B cell (primary cell): ENCODE measurements at regions not wholly inside any gene's neighbourhood (a gene's known extent, or its start where the extent isn't known, plus 50 kb on each side); places are given as distances from the start of the nearest gene placed in this dataset.

Experiments
- ATAC-seq: fragments of 200-7000 bp; cut with Tn5 transposase; one replicate; pipeline ENCODE4 v1.10.0; 2021; ENCODE audit warnings: low read depth, mild to moderate bottlenecking, moderate number of reproducible peaks, moderate library complexity
- CTCF ChIA-PET: fragments of 350-600 bp; sonication (Branson Sonifier 250); formaldehyde crosslinking; loops from one replicate; lab custom pipeline; 2021; ENCODE audit warnings: antibody characterized with exemption, inconsistent platforms; lab: Charles Lee
- POLR2A ChIA-PET: fragments of 350-600 bp; sonication (Branson Sonifier 250); formaldehyde crosslinking; loops from one replicate; lab custom pipeline; 2021; ENCODE audit warnings: antibody characterized with exemption; lab: Charles Lee
- DNase-seq: peaks from one replicate; pipeline ENCODE4 v3.0.0; 2013
- H2AFZ ChIP-seq: 2 replicates; pipeline ENCODE4 v1.6.1; 2012; ENCODE audit warnings: mild to moderate bottlenecking, low read depth, low read length; ENCODE audit not compliant: insufficient read depth, poor library complexity, severe bottlenecking
- H3K27ac ChIP-seq, 2 donors: 1 replicate in 1 of 2; 2 replicates in 1 of 2; pipeline ENCODE4 v1.5.1; 2012 to 2013; ENCODE audit warnings: low read length in 2 of 2, mild to moderate bottlenecking in 2 of 2, moderate library complexity in 1 of 2
- H3K27me3 ChIP-seq, 4 experiments: fragments of 200-600 bp in 1 of 4; sonication (generic) in 1 of 4; replicated peaks in 1 of 4; 1 replicate in 2 of 4; 2 replicates in 2 of 4; pipeline versions ENCODE4 v1.6.1 to v1.7.0; 2013 to 2016; ENCODE audit warnings: low read length in 3 of 4, mild to moderate bottlenecking in 2 of 4, mixed read lengths in 1 of 4, moderate library complexity in 1 of 4; ENCODE audit not compliant: insufficient read depth in 4 of 4, control insufficient read depth in 3 of 4; ENCODE audit errors: control extremely low read depth in 1 of 4
- H3K36me3 ChIP-seq, 2 experiments: replicated peaks in 1 of 2; 1 replicate in 1 of 2; 2 replicates in 1 of 2; pipeline versions ENCODE4 v1.6.1 to v1.7.1; 2013; ENCODE audit warnings: low read length in 1 of 2; ENCODE audit not compliant: insufficient read depth in 2 of 2, control insufficient read depth in 1 of 2; ENCODE audit errors: control extremely low read depth in 1 of 2, extremely low read depth in 1 of 2
- H3K4me1 ChIP-seq, 2 donors: fragments of 200-600 bp in 1 of 2; sonication (generic) in 1 of 2; 1 replicate in 1 of 2; 2 replicates in 1 of 2; pipeline versions ENCODE4 v1.5.1 to v1.6.1; 2013 to 2017; ENCODE audit warnings: low read length in 2 of 2; ENCODE audit not compliant: control insufficient read depth in 2 of 2, insufficient read depth in 2 of 2
- H3K4me2 ChIP-seq: replicated peaks from 2 replicates; pipeline ENCODE3; 2012; ENCODE audit warnings: mild to moderate bottlenecking, low read depth, low read length; ENCODE audit not compliant: poor library complexity, severe bottlenecking
- H3K4me3 ChIP-seq, 5 experiments: fragments of 200-600 bp in 1 of 5; sonication (generic) in 1 of 5; 1 replicate in 3 of 5; 2 replicates in 2 of 5; pipeline versions ENCODE4 v1.5.1 to v1.7.0; 2011 to 2016; ENCODE audit warnings: low read length in 4 of 5, mild to moderate bottlenecking in 4 of 5, low read depth in 2 of 5, control low read depth in 1 of 5, moderate library complexity in 1 of 5; ENCODE audit not compliant: insufficient read depth in 1 of 5; ENCODE audit errors: control extremely low read depth in 1 of 5, extremely low read depth in 1 of 5
- H3K79me2 ChIP-seq: fragments of 200-600 bp; sonication (generic); one replicate; pipeline ENCODE4 v1.6.0; 2016; ENCODE audit warnings: low read length; ENCODE audit not compliant: control insufficient read depth, insufficient read depth
- H3K9ac ChIP-seq: fragments of 200-600 bp; sonication (generic); 2 replicates; pipeline ENCODE4 v1.6.1; 2017; ENCODE audit warnings: mild to moderate bottlenecking, low read length, moderate library complexity
- H3K9me3 ChIP-seq, 3 donors: one replicate each; pipeline versions ENCODE4 v1.6.1 to v1.7.1; 2013; ENCODE audit warnings: low read length in 2 of 3; ENCODE audit not compliant: control insufficient read depth in 2 of 3, insufficient read depth in 1 of 3; ENCODE audit errors: control extremely low read depth in 1 of 3
- H4K20me1 ChIP-seq: 2 replicates; pipeline ENCODE4 v1.6.0; 2012; ENCODE audit warnings: mild to moderate bottlenecking, low read length; ENCODE audit not compliant: insufficient read depth, control insufficient read depth, poor library complexity, severe bottlenecking
- H3K27ac Mint-ChIP-seq: one replicate; pipeline ENCODE4 v1.8.0; 2021; ENCODE audit warnings: mixed read lengths
- H3K27me3 Mint-ChIP-seq: one replicate; pipeline ENCODE4 v1.8.0; 2021; ENCODE audit warnings: mixed read lengths
- H3K4me1 Mint-ChIP-seq: one replicate; pipeline ENCODE4 v1.8.0; 2021; ENCODE audit warnings: mixed read lengths
- H3K4me3 Mint-ChIP-seq: one replicate; pipeline ENCODE4 v1.8.0; 2021; ENCODE audit warnings: mixed read lengths
- H3K9me3 Mint-ChIP-seq: one replicate; pipeline ENCODE4 v1.8.0; 2022; ENCODE audit warnings: mixed read lengths; ENCODE audit not compliant: insufficient read depth
- EZH2 ChIP-seq: IDR thresholded peaks from 2 replicates; pipeline ENCODE4 v1.6.1; 2012; ENCODE audit warnings: borderline replicate concordance, low read depth, mild to moderate bottlenecking, moderate library complexity, low read length; ENCODE audit not compliant: insufficient read depth, poor library complexity, severe bottlenecking
- WGBS: methylation state at CpG from one replicate; pipeline ENCODE4 v1.1.5; 2013; ENCODE audit warnings: missing lambda C conversion rate; ENCODE audit not compliant: insufficient coverage; 5-methylcytosine and 5-hydroxymethylcytosine counted together
- intact Hi-C: fragments of 100-400 bp; cut with micrococcal nuclease; formaldehyde crosslinking; loops from one replicate; pipeline ENCODE4 v1.10.0; 2022
- TF ChIP-seq, protein P1 (sequence below): fragments of 200-600 bp; IDR thresholded peaks from one replicate; pipeline ENCODE4 v1.8.0; 2022; ENCODE audit warnings: antibody characterized with exemption, mild to moderate bottlenecking

DNA sequence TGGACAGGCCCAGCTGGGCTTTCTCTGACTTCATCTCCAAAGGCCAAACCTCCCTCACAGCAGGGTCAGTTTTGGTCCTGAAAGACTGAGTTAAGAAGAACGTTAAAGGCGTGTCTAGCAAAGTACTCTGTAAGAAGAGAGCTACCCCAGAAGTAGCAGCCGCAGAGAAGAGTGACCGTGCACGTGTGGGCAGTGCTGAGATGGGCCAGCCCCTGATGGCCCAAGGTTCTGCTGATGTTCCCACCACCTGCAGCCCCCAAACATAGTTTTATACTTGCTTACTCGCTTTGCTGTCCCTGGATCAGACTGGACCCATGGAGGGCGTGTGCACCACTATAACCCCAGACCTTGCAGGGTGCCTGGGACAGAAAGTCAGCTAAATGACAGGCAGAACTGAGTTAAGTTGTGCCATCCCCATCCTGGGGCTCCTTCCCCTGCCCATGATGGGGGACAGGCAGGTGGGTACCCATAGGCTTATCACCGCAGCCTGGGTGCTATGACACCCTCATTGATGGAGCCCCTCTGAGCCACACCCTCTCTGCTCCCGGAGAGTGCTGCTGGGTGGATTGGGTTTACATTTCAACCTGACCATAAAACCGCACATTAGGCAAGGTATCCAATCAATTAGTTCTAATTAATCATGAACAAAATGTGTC lies 367.3 kb upstream of the HS6ST1 start:
- Mint-ChIP-seq H3K9me3 (no peaks in the 10 kb centered on the region), H3K4me1 (peaks cover 28% of the 10 kb centered on the region), H3K27ac (no peak overlapping the region), H3K4me3 (no peak overlapping the region), H3K27me3 (peaks cover 3% of the 10 kb centered on the region)
- no peaks in the 10 kb centered on the region for H3K9me3 ChIP-seq
- no peaks in the 10 kb centered on the region for H3K36me3 ChIP-seq
- POLR2A ChIA-PET = no interaction called here
- H3K27ac ChIP-seq = no peak overlapping the region
- ATAC-seq (no peak), DNase-seq (no peak)
- TF ChIP-seq EZH2 = no peak
- TF ChIP-seq, protein P1, sequence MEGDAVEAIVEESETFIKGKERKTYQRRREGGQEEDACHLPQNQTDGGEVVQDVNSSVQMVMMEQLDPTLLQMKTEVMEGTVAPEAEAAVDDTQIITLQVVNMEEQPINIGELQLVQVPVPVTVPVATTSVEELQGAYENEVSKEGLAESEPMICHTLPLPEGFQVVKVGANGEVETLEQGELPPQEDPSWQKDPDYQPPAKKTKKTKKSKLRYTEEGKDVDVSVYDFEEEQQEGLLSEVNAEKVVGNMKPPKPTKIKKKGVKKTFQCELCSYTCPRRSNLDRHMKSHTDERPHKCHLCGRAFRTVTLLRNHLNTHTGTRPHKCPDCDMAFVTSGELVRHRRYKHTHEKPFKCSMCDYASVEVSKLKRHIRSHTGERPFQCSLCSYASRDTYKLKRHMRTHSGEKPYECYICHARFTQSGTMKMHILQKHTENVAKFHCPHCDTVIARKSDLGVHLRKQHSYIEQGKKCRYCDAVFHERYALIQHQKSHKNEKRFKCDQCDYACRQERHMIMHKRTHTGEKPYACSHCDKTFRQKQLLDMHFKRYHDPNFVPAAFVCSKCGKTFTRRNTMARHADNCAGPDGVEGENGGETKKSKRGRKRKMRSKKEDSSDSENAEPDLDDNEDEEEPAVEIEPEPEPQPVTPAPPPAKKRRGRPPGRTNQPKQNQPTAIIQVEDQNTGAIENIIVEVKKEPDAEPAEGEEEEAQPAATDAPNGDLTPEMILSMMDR = no peak
- H3K4me1 ChIP-seq = peaks cover 9 to 23% of the 10 kb centered on the region in 2 donors
- H3K9ac ChIP-seq = no peak overlapping the region
- H3K4me3 ChIP-seq = no peak overlapping the region
- 92% methylated on average over 7 of the region's 10 CpGs for WGBS
- no peaks in the 10 kb centered on the region for H3K27me3 ChIP-seq
- H3K4me2 ChIP-seq = peak overlapping the region; percentile 17
- CTCF ChIA-PET = interaction anchor here (0.6 kb wide), 1 partner anchor 67 kb away, joined by 3 read pairs; no protein-coding TSS in a partner anchor
- no peaks in the 10 kb centered on the region for H3K79me2 ChIP-seq
- H2AFZ ChIP-seq = no peak overlapping the region
- H4K20me1 ChIP-seq = no peaks in the 10 kb centered on the region
- intact Hi-C loops = no loop called here

DNA sequence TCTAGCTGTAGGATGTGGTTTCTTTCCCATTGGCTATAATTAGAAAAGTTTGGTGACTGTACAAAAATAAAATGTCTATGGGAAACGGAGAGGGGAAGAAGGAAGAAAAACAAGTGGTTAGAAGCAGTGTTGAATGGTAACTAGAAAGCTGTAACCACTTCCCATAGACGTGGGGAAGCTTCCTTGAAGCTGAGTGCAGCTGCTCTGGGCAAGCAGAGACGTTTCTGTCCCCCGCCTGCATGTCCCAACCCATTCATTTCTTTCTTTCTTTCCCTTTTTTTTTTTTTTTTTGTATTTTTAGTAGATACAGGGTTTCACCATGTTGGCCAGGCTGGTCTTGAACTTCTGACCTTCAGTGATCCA lies 367.8 kb upstream of the HS6ST1 start:
- H3K27ac ChIP-seq = no peak overlapping the region
- H3K79me2 ChIP-seq = no peaks in the 10 kb centered on the region
- POLR2A ChIA-PET = no interaction called here
- H3K4me3 ChIP-seq = no peak overlapping the region
- no peak overlapping the region for H3K9ac ChIP-seq
- ATAC-seq = no peak
- no peaks in the 10 kb centered on the region for H3K27me3 ChIP-seq
- Mint-ChIP-seq H3K27me3 (peaks cover 3% of the 10 kb centered on the region), H3K4me1 (peaks cover 28% of the 10 kb centered on the region), H3K4me3 (no peak overlapping the region), H3K27ac (no peak overlapping the region), H3K9me3 (no peaks in the 10 kb centered on the region)
- CTCF ChIA-PET = interaction anchor here (0.6 to 0.7 kb wide), 2 partner anchors 68 to 223 kb away, joined by 3 to 4 read pairs; no protein-coding TSS in a partner anchor
- DNase-seq = no peak
- TF ChIP-seq, protein P1 = no peak
- TF ChIP-seq EZH2 = no peak
- H2AFZ ChIP-seq = no peak overlapping the region
- H4K20me1 ChIP-seq = no peaks in the 10 kb centered on the region
- no peaks in the 10 kb centered on the region for H3K36me3 ChIP-seq
- intact Hi-C loops = no loop called here
- H3K4me1 ChIP-seq = peaks cover 9 to 23% of the 10 kb centered on the region in 2 donors
- H3K4me2 ChIP-seq = peak overlapping the region; percentile 17
- WGBS = 0% methylated on average over 1 of the region's 4 CpGs
- H3K9me3 ChIP-seq = no peaks in the 10 kb centered on the region
